CD4-positive, alpha-beta T cell (primary cell): ENCODE measurements at regions not wholly inside any gene's neighbourhood (a gene's known extent, or its start where the extent isn't known, plus 50 kb on each side); places are given as distances from the start of the nearest gene placed in this dataset.

Experiments used
- ATAC-seq: fragments of 200-7000 bp; cut with Tn5 transposase; one replicate; pipeline ENCODE4 v1.10.0; 2022; ENCODE audit warnings: mild to moderate bottlenecking; ENCODE audit not compliant: poor library complexity
- CTCF ChIA-PET: fragments of 350-600 bp; sonication (Branson Sonifier 250); formaldehyde crosslinking; loops from one replicate; lab custom pipeline; 2021; ENCODE audit warnings: antibody characterized with exemption, inconsistent platforms; lab: Charles Lee
- POLR2A ChIA-PET: fragments of 350-600 bp; sonication (Branson Sonifier 250); formaldehyde crosslinking; loops from one replicate; lab custom pipeline; 2021; ENCODE audit warnings: antibody characterized with exemption, inconsistent platforms; lab: Charles Lee
- DNase-seq, 14 experiments: peaks; one replicate each; pipeline ENCODE4 v3.0.0-alpha.2; 2013 to 2020; ENCODE audit warnings: mixed read lengths in 2 of 14
- H3K27ac ChIP-seq, 2 donors: one replicate each; pipeline versions ENCODE4 v1.5.1 to v1.7.0; 2013; ENCODE audit warnings: low read length in 2 of 2, low read depth in 1 of 2, mild to moderate bottlenecking in 1 of 2
- H3K27me3 ChIP-seq, 2 experiments: 1 replicate in 1 of 2; 2 replicates in 1 of 2; pipeline versions ENCODE4 v1.6.1 to v1.7.0; 2013; ENCODE audit warnings: low read length in 2 of 2, control low read depth in 1 of 2, mild to moderate bottlenecking in 1 of 2, moderate library complexity in 1 of 2; ENCODE audit not compliant: insufficient read depth in 2 of 2, control insufficient read depth in 1 of 2
- H3K36me3 ChIP-seq: one replicate; pipeline ENCODE4 v1.6.1; 2013; ENCODE audit warnings: low read length, control low read depth; ENCODE audit not compliant: insufficient read depth
- H3K4me1 ChIP-seq: one replicate; pipeline ENCODE4 v1.6.1; 2013; ENCODE audit warnings: low read length, control low read depth; ENCODE audit not compliant: insufficient read depth
- H3K4me3 ChIP-seq: one replicate; pipeline ENCODE4 v1.5.1; 2013; ENCODE audit warnings: mild to moderate bottlenecking, low read length, moderate library complexity
- H3K9me3 ChIP-seq, 2 experiments: 1 replicate in 1 of 2; 2 replicates in 1 of 2; pipeline versions ENCODE4 v1.6.1 to v1.7.0; 2013; ENCODE audit warnings: low read length in 2 of 2, mild to moderate bottlenecking in 2 of 2, control low read depth in 1 of 2, moderate library complexity in 1 of 2; ENCODE audit not compliant: control insufficient read depth in 1 of 2, insufficient read depth in 1 of 2
- H3K27ac Mint-ChIP-seq: one replicate; pipeline ENCODE4 v1.8.0; 2020; ENCODE audit warnings: mixed read lengths
- H3K27me3 Mint-ChIP-seq: one replicate; pipeline ENCODE4 v1.8.0; 2021; ENCODE audit warnings: mixed read lengths
- H3K36me3 Mint-ChIP-seq: one replicate; pipeline ENCODE4 v1.8.0; 2021; ENCODE audit warnings: low read depth, mixed read lengths
- H3K4me1 Mint-ChIP-seq: one replicate; pipeline ENCODE4 v1.8.0; 2021; ENCODE audit warnings: low read depth, mixed read lengths
- H3K4me3 Mint-ChIP-seq: one replicate; pipeline ENCODE4 v1.8.0; 2020; ENCODE audit warnings: mild to moderate bottlenecking, mixed read lengths
- H3K9me3 Mint-ChIP-seq: one replicate; pipeline ENCODE4 v1.8.0; 2020; ENCODE audit warnings: mixed read lengths
- intact Hi-C, 2 experiments: fragments of 100-400 bp; cut with DNase I in 1 of 2; cut with micrococcal nuclease in 1 of 2; formaldehyde crosslinking; loops; one replicate each; pipeline versions ENCODE4 v1.15.1 to v1.9.0; 2023 to 2025; cut with DNase I, micrococcal nuclease
- TF ChIP-seq, protein P1 (sequence below): fragments of 200-600 bp; IDR thresholded peaks from one replicate; pipeline ENCODE4 v1.8.0; 2022; ENCODE audit warnings: antibody characterized with exemption, mild to moderate bottlenecking

- Histone ChIP-seq H3K27me3 (no peaks in the 10 kb centered on the region), H3K27ac (no peak overlapping the region), H3K4me1 (no peaks in the 10 kb centered on the region), H3K9me3 (no peaks in the 10 kb centered on the region), H3K36me3 (no peaks in the 10 kb centered on the region), H3K4me3 (no peak overlapping the region)
- Mint-ChIP-seq H3K36me3 (no peaks in the 10 kb centered on the region), H3K27me3 (no peaks in the 10 kb centered on the region), H3K4me3 (no peak overlapping the region), H3K4me1 (no peaks in the 10 kb centered on the region), H3K27ac (no peak overlapping the region), H3K9me3 (no peaks in the 10 kb centered on the region)
- POLR2A ChIA-PET = no interaction called here
- intact Hi-C loops = no loop called here
- DNase-seq (no peak), ATAC-seq (no peak)
- CTCF ChIA-PET = no interaction called here
- TF ChIP-seq, protein P1, sequence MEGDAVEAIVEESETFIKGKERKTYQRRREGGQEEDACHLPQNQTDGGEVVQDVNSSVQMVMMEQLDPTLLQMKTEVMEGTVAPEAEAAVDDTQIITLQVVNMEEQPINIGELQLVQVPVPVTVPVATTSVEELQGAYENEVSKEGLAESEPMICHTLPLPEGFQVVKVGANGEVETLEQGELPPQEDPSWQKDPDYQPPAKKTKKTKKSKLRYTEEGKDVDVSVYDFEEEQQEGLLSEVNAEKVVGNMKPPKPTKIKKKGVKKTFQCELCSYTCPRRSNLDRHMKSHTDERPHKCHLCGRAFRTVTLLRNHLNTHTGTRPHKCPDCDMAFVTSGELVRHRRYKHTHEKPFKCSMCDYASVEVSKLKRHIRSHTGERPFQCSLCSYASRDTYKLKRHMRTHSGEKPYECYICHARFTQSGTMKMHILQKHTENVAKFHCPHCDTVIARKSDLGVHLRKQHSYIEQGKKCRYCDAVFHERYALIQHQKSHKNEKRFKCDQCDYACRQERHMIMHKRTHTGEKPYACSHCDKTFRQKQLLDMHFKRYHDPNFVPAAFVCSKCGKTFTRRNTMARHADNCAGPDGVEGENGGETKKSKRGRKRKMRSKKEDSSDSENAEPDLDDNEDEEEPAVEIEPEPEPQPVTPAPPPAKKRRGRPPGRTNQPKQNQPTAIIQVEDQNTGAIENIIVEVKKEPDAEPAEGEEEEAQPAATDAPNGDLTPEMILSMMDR = no peak
These were observed 633.7 kb downstream of the MECOM start for GRCh38 chr3:169029674-169030285.

DNA sequence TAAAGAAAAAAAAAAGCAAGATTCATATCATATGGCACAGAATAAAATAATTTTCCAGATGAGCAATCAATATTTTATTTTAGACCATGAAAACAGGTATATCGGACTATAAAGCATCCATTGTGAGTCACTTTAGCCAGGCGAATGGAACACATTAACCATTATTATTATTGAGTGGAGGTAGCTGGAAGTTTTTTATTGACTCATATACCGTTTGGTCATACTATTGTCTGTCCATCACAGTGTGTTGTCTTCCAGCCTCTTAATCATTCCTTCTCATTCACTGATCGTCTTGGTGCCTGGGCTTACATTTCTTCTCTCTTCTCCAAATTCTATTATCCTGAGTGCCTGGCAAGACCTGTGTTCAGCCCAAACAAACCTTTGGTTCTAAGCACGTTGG lies 634.8 kb downstream of the MECOM start:
- H3K27me3 Mint-ChIP-seq = no peaks in the 10 kb centered on the region
- no peaks in the 10 kb centered on the region for H3K4me1 ChIP-seq
- no peak overlapping the region for H3K4me3 ChIP-seq
- H3K36me3 ChIP-seq = no peaks in the 10 kb centered on the region
- H3K4me1 Mint-ChIP-seq = no peaks in the 10 kb centered on the region
- ATAC-seq = no peak
- intact Hi-C loops = no loop called here
- no peak for DNase-seq
- ChIA-PET POLR2A (no interaction called here), CTCF (no interaction called here)
- H3K27ac Mint-ChIP-seq = no peak overlapping the region
- H3K9me3 ChIP-seq = no peaks in the 10 kb centered on the region
- H3K27me3 ChIP-seq = no peaks in the 10 kb centered on the region
- H3K4me3 Mint-ChIP-seq = no peak overlapping the region
- no peak overlapping the region for H3K27ac ChIP-seq
- TF ChIP-seq, protein P1 = no peak
- H3K36me3 Mint-ChIP-seq = no peaks in the 10 kb centered on the region
- no peaks in the 10 kb centered on the region for H3K9me3 Mint-ChIP-seq

GRCh38 chr3:169026543-169027182 lies 636.8 kb downstream of the MECOM start:
- CTCF ChIA-PET = no interaction called here
- H3K4me1 ChIP-seq = no peaks in the 10 kb centered on the region
- H3K36me3 ChIP-seq = no peaks in the 10 kb centered on the region
- intact Hi-C loops = no loop called here
- ATAC-seq (no peak), DNase-seq (no peak)
- POLR2A ChIA-PET = no interaction called here
- no peaks in the 10 kb centered on the region for H3K36me3 Mint-ChIP-seq
- H3K4me3 Mint-ChIP-seq = no peak overlapping the region
- no peaks in the 10 kb centered on the region for H3K27me3 ChIP-seq
- no peaks in the 10 kb centered on the region for H3K9me3 Mint-ChIP-seq
- H3K27ac Mint-ChIP-seq = no peak overlapping the region
- H3K27me3 Mint-ChIP-seq = no peaks in the 10 kb centered on the region
- H3K4me1 Mint-ChIP-seq = no peaks in the 10 kb centered on the region
- no peak overlapping the region for H3K27ac ChIP-seq
- no peaks in the 10 kb centered on the region for H3K9me3 ChIP-seq
- no peak overlapping the region for H3K4me3 ChIP-seq
- TF ChIP-seq, protein P1 = no peak
